ENCODE measurements at regions not wholly inside any gene's neighbourhood (a gene's known extent, or its start where the extent isn't known, plus 50 kb on each side); places are given as distances from the start of the nearest gene placed in this dataset.

DNA sequence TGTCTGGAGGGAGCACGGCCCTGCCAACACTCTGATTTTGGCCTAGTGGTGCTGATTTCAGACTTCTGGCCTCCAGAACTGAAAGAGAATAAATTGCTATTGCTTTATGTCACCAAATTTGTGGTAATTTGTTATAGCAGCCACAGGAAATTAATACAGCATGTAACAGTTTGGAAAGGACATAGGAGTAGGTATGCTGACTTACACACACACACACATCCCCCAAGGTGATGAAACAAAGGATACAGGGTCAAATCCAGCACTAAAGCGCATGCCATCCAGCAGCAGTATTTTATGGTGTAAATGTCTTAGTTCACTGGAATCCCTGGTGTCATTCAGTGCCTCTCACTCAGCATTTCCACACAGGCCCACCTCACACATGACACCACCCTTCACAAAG lies 72.2 kb upstream of the MAN1A2 start:
- TF ChIP-seq, protein P1, sequence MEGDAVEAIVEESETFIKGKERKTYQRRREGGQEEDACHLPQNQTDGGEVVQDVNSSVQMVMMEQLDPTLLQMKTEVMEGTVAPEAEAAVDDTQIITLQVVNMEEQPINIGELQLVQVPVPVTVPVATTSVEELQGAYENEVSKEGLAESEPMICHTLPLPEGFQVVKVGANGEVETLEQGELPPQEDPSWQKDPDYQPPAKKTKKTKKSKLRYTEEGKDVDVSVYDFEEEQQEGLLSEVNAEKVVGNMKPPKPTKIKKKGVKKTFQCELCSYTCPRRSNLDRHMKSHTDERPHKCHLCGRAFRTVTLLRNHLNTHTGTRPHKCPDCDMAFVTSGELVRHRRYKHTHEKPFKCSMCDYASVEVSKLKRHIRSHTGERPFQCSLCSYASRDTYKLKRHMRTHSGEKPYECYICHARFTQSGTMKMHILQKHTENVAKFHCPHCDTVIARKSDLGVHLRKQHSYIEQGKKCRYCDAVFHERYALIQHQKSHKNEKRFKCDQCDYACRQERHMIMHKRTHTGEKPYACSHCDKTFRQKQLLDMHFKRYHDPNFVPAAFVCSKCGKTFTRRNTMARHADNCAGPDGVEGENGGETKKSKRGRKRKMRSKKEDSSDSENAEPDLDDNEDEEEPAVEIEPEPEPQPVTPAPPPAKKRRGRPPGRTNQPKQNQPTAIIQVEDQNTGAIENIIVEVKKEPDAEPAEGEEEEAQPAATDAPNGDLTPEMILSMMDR (IDR thresholded peaks at IDR 0.05; ENCODE audit: low read length) = no peak
- TF ChIP-seq EZH2 (optimal IDR thresholded peaks at IDR 0.05; ENCODE audit: low read depth, low read length) (no peak), EZH2phosphoT487 (IDR thresholded peaks at IDR 0.05; ENCODE audit: low read length) (no peak)
